Skin of body (tissue), 1 donor: ENCODE measurements at regions not wholly inside any gene's neighbourhood (a gene's known extent, or its start where the extent isn't known, plus 50 kb on each side); places are given as distances from the start of the nearest gene placed in this dataset.
"Not testable (repeated sequence)": the region's sequence is repeated elsewhere in the genome, so short reads cannot be mapped to it uniquely, and the experiment has no call there.

Experiments
- DNase-seq: peaks from one replicate; lab custom pipeline; 2025; lab: John Stamatoyannopoulos, UW

- DNase-seq = no peak
These were observed 490.3 kb downstream of the ADCYAP1 start for GRCh38 chr18:1394966-1395365.

- DNase-seq = no peak
These were observed 503.7 kb downstream of the ADCYAP1 start for GRCh38 chr18:1408376-1408775.

GRCh38 chr18:1412655-1413322, 508.1 kb downstream of the ADCYAP1 start:
- DNase-seq = no peak

- no peak for DNase-seq
These were observed 508.6 kb downstream of the ADCYAP1 start for GRCh38 chr18:1413323-1413675.

GRCh38 chr18:1416074-1416473, 511.4 kb downstream of the ADCYAP1 start:
- no peak for DNase-seq

- no peak for DNase-seq
These were observed 516.8 kb downstream of the ADCYAP1 start for GRCh38 chr18:1421502-1421901.

GRCh38 chr18:1422634-1423033, 518.0 kb downstream of the ADCYAP1 start:
- DNase-seq = no peak

GRCh38 chr18:1425679-1426078, 521.0 kb downstream of the ADCYAP1 start:
- DNase-seq = no peak

GRCh38 chr18:1435487-1435886, 530.8 kb downstream of the ADCYAP1 start:
- DNase-seq = no peak

GRCh38 chr18:1436199-1436598, 531.5 kb downstream of the ADCYAP1 start:
- DNase-seq = no peak

GRCh38 chr18:1438458-1438910, 533.8 kb downstream of the ADCYAP1 start:
- DNase-seq = no peak

GRCh38 chr18:1438967-1439366, 534.3 kb downstream of the ADCYAP1 start:
- DNase-seq = no peak

- DNase-seq = not testable (repeated sequence)
These were observed 539.4 kb downstream of the ADCYAP1 start for GRCh38 chr18:1444062-1444461.

- no peak for DNase-seq
These were observed 542.1 kb downstream of the ADCYAP1 start for GRCh38 chr18:1446765-1447164.

- DNase-seq = no peak
These were observed 548.1 kb downstream of the ADCYAP1 start for GRCh38 chr18:1452821-1453220.

- DNase-seq = no peak
These were observed 550.9 kb downstream of the ADCYAP1 start for GRCh38 chr18:1455605-1456004.

- no peak for DNase-seq
These were observed 553.9 kb downstream of the ADCYAP1 start for GRCh38 chr18:1458547-1458946.

GRCh38 chr18:1463981-1464380, 559.3 kb downstream of the ADCYAP1 start:
- no peak for DNase-seq

- DNase-seq = no peak
These were observed 560.0 kb downstream of the ADCYAP1 start for GRCh38 chr18:1464444-1465217.

- DNase-seq = no peak
These were observed 561.4 kb downstream of the ADCYAP1 start for GRCh38 chr18:1466035-1466434.

- no peak for DNase-seq
These were observed 562.8 kb downstream of the ADCYAP1 start for GRCh38 chr18:1467461-1467964.

- no peak for DNase-seq
These were observed 563.9 kb downstream of the ADCYAP1 start for GRCh38 chr18:1468550-1468949.

- no peak for DNase-seq
These were observed 571.2 kb downstream of the ADCYAP1 start for GRCh38 chr18:1475867-1476266.
